CD4-positive, alpha-beta memory T cell (primary cell): ENCODE measurements at regions not wholly inside any gene's neighbourhood (a gene's known extent, or its start where the extent isn't known, plus 50 kb on each side); places are given as distances from the start of the nearest gene placed in this dataset.

Source experiments
- CTCF ChIA-PET: fragments of 350-600 bp; sonication (Branson Sonifier 250); formaldehyde crosslinking; loops from one replicate; lab custom pipeline; 2021; ENCODE audit warnings: inconsistent platforms; ENCODE audit not compliant: partially characterized antibody; lab: Charles Lee
- POLR2A ChIA-PET: fragments of 350-600 bp; sonication (Branson Sonifier 250); formaldehyde crosslinking; loops from one replicate; lab custom pipeline; 2021; ENCODE audit not compliant: partially characterized antibody; lab: Charles Lee
- DNase-seq, 5 donors: peaks; one replicate each; pipeline versions ENCODE4 v3.0.0 to v3.0.0-alpha.2; 2020 to 2022; ENCODE audit warnings: mixed read lengths in 1 of 5
- H3K27ac ChIP-seq: one replicate; pipeline ENCODE4 v1.7.0; 2013; ENCODE audit warnings: low read depth, low read length
- H3K27me3 ChIP-seq: 2 replicates; pipeline ENCODE4 v1.7.0; 2013; ENCODE audit warnings: mild to moderate bottlenecking, low read length, moderate library complexity; ENCODE audit not compliant: insufficient read depth
- H3K36me3 ChIP-seq: 2 replicates; pipeline ENCODE4 v1.7.0; 2013; ENCODE audit warnings: mild to moderate bottlenecking, low read length, moderate library complexity; ENCODE audit not compliant: insufficient read depth
- H3K4me1 ChIP-seq: 2 replicates; pipeline ENCODE4 v1.7.0; 2013; ENCODE audit warnings: mild to moderate bottlenecking, low read length, moderate library complexity; ENCODE audit not compliant: insufficient read depth
- H3K4me3 ChIP-seq, 2 donors: one replicate each; pipeline ENCODE4 v1.7.0; 2013; ENCODE audit warnings: low read length in 2 of 2, mild to moderate bottlenecking in 1 of 2
- H3K9me3 ChIP-seq, 2 donors: one replicate each; pipeline ENCODE4 v1.7.0; 2013; ENCODE audit warnings: low read length in 2 of 2, control low read depth in 1 of 2; ENCODE audit not compliant: control insufficient read depth in 1 of 2
- H3K27ac Mint-ChIP-seq, 7 donors: one replicate each; pipeline ENCODE4 v1.8.0; 2020 to 2021; ENCODE audit warnings: mixed read lengths in 7 of 7, mild to moderate bottlenecking in 6 of 7, inconsistent platforms in 3 of 7, moderate library complexity in 3 of 7
- H3K27me3 Mint-ChIP-seq, 2 donors: one replicate each; pipeline ENCODE4 v1.8.0; 2020 to 2021; ENCODE audit warnings: mixed read lengths in 2 of 2
- H3K36me3 Mint-ChIP-seq, 2 donors: one replicate each; pipeline ENCODE4 v1.8.0; 2020 to 2021; ENCODE audit warnings: mixed read lengths in 2 of 2, inconsistent platforms in 1 of 2, mild to moderate bottlenecking in 1 of 2
- H3K4me1 Mint-ChIP-seq, 4 donors: one replicate each; pipeline ENCODE4 v1.8.0; 2020 to 2021; ENCODE audit warnings: mixed read lengths in 4 of 4, mild to moderate bottlenecking in 1 of 4
- H3K4me3 Mint-ChIP-seq, 8 donors: one replicate each; pipeline ENCODE4 v1.8.0; 2020 to 2021; ENCODE audit warnings: mixed read lengths in 8 of 8, mild to moderate bottlenecking in 7 of 8, moderate library complexity in 6 of 8, inconsistent platforms in 3 of 8
- H3K9me3 Mint-ChIP-seq, 8 donors: one replicate each; pipeline ENCODE4 v1.8.0; 2020 to 2021; ENCODE audit warnings: mixed read lengths in 8 of 8, mild to moderate bottlenecking in 5 of 8, inconsistent platforms in 3 of 8, moderate library complexity in 1 of 8
- intact Hi-C: fragments of 100-400 bp; cut with micrococcal nuclease; formaldehyde crosslinking; loops from one replicate; pipeline ENCODE4 v1.15.1; 2023

DNA sequence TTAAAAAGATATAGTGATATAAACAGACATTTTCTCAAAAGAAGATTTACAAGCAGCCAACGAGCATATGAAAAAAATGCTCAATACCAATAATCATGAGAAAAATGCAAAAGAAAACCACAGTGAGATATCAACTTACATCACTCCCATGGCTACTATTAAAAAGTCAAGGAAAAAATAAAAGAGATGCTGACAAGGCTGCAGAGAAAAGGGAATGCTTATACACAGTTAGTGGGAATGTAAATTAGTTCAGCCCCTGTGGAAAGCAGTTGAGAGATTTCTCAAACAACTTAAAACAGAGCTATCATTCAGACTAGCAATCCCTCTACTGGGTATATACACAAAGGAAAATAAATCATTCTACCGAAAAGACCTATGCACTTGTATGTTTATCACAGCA, 97.1 kb upstream of the CARD18 start:
- no peaks in the 10 kb centered on the region for H3K4me1 ChIP-seq
- H3K4me3 Mint-ChIP-seq: no peak overlapping the region
- no peaks in the 10 kb centered on the region for H3K36me3 ChIP-seq
- no peak overlapping the region for H3K4me3 ChIP-seq
- H3K4me1 Mint-ChIP-seq: no peaks in the 10 kb centered on the region
- H3K27ac ChIP-seq: no peak overlapping the region
- no peaks in the 10 kb centered on the region for H3K27me3 ChIP-seq
- DNase-seq: no peak
- H3K27me3 Mint-ChIP-seq: peaks cover 0 to 2% of the 10 kb centered on the region in 2 donors
- intact Hi-C loops: no loop called here
- ChIA-PET POLR2A (no interaction called here), CTCF (no interaction called here)
- H3K9me3 Mint-ChIP-seq: peaks cover 0 to 6% (median 0%) of the 10 kb centered on the region in 8 donors
- no peak overlapping the region for H3K27ac Mint-ChIP-seq
- no peaks in the 10 kb centered on the region for H3K36me3 Mint-ChIP-seq
- no peaks in the 10 kb centered on the region for H3K9me3 ChIP-seq

DNA sequence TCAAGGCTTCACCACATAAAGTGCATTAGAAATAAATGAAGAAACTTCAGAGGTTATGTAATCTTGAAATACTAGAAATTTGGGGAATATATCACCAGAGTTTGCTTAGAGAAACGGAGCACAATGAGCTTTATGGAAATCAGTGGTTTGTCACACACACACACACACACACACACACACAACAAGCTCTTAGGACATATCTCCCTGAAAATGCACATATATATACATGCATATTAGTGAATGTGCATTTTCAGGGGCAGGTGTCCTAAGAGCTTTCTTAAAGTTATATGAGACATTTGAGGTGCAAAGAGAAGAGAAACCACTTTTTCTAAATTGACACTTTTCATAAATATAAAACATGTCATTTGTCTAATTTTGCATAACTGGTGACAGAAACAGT, 93.7 kb upstream of the CARD18 start:
- no peaks in the 10 kb centered on the region for H3K27me3 ChIP-seq
- H3K4me1 Mint-ChIP-seq: no peaks in the 10 kb centered on the region
- H3K4me3 ChIP-seq: no peak overlapping the region
- H3K36me3 ChIP-seq: no peaks in the 10 kb centered on the region
- no peak overlapping the region for H3K27ac ChIP-seq
- no peaks in the 10 kb centered on the region for H3K36me3 Mint-ChIP-seq
- peaks cover 0 to 4% (median 0%) of the 10 kb centered on the region in 8 donors for H3K9me3 Mint-ChIP-seq
- DNase-seq: no peak
- intact Hi-C loops: no loop called here
- H3K4me3 Mint-ChIP-seq: no peak overlapping the region
- ChIA-PET POLR2A (no interaction called here), CTCF (no interaction called here)
- no peak overlapping the region for H3K27ac Mint-ChIP-seq
- no peaks in the 10 kb centered on the region for H3K4me1 ChIP-seq
- H3K9me3 ChIP-seq: no peaks in the 10 kb centered on the region
- H3K27me3 Mint-ChIP-seq: peaks cover 0 to 2% of the 10 kb centered on the region in 2 donors

DNA sequence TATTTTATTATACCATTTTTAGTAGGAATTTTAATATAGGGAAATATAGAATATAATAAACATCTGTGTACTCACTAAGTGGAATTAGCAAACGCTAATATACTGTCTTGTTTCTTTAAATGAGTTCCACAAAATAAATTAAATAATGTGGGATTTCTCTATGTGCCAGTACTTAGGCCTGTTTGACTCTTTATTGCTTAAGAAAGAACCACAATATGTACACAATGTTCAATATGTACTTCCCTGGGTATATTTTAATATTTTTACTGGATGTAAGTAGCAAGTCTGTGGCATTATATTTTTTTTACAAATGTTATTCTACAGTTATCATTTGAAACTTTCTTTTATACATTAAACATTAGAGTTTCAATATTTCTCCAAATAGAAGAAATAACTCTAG, 92.5 kb upstream of the CARD18 start:
- ChIA-PET POLR2A (no interaction called here), CTCF (no interaction called here)
- H3K36me3 Mint-ChIP-seq: no peaks in the 10 kb centered on the region
- H3K4me3 Mint-ChIP-seq: no peak overlapping the region
- Histone ChIP-seq H3K9me3 (no peaks in the 10 kb centered on the region), H3K4me3 (no peak overlapping the region), H3K27ac (no peak overlapping the region), H3K27me3 (no peaks in the 10 kb centered on the region), H3K4me1 (no peaks in the 10 kb centered on the region), H3K36me3 (no peaks in the 10 kb centered on the region)
- H3K9me3 Mint-ChIP-seq: peaks cover 0 to 4% (median 0%) of the 10 kb centered on the region in 8 donors
- peaks cover 0 to 2% of the 10 kb centered on the region in 2 donors for H3K27me3 Mint-ChIP-seq
- DNase-seq: no peak
- intact Hi-C loops: no loop called here
- no peak overlapping the region for H3K27ac Mint-ChIP-seq
- H3K4me1 Mint-ChIP-seq: no peaks in the 10 kb centered on the region

- no peaks in the 10 kb centered on the region for H3K36me3 Mint-ChIP-seq
- no peaks in the 10 kb centered on the region for H3K4me1 Mint-ChIP-seq
- H3K36me3 ChIP-seq: no peaks in the 10 kb centered on the region
- no peaks in the 10 kb centered on the region for H3K9me3 ChIP-seq
- intact Hi-C loops: no loop called here
- H3K9me3 Mint-ChIP-seq: peaks cover 0 to 4% (median 0%) of the 10 kb centered on the region in 8 donors
- H3K4me1 ChIP-seq: no peaks in the 10 kb centered on the region
- no peak overlapping the region for H3K27ac ChIP-seq
- H3K27ac Mint-ChIP-seq: no peak overlapping the region
- CTCF ChIA-PET: no interaction called here
- no peak overlapping the region for H3K4me3 Mint-ChIP-seq
- DNase-seq: no peak
- H3K27me3 Mint-ChIP-seq: peaks cover 0 to 2% of the 10 kb centered on the region in 2 donors
- POLR2A ChIA-PET: no interaction called here
- no peaks in the 10 kb centered on the region for H3K27me3 ChIP-seq
- H3K4me3 ChIP-seq: no peak overlapping the region
Observed at GRCh38 chr11:105230586-105230985, 91.0 kb upstream of the CARD18 start.

DNA sequence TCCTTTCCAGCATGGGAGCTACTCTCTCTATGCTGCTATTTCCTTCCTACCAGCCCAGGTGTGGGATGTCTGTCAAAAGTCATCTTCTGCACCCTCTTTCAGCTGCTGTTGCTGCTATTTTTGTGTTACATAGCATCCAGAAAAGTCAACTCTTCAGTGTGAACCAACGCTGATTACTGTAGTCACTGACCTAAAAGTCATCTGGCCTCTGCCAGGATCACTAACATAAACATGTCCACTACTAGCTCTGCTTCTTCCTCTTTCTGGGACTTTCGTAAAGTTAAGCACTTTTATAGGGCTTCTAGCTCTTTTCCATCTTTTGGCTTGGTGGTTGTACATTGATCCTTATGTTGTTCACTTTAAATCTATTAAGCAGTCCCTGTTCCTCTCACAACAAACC, 90.2 kb upstream of the CARD18 start:
- POLR2A ChIA-PET: no interaction called here
- Histone ChIP-seq H3K27me3 (no peaks in the 10 kb centered on the region), H3K4me1 (no peaks in the 10 kb centered on the region), H3K36me3 (no peaks in the 10 kb centered on the region), H3K27ac (no peak overlapping the region), H3K4me3 (no peak overlapping the region), H3K9me3 (no peaks in the 10 kb centered on the region)
- H3K9me3 Mint-ChIP-seq: peaks cover 0 to 4% (median 0%) of the 10 kb centered on the region in 8 donors
- CTCF ChIA-PET: no interaction called here
- H3K36me3 Mint-ChIP-seq: no peaks in the 10 kb centered on the region
- intact Hi-C loops: no loop called here
- H3K4me1 Mint-ChIP-seq: no peaks in the 10 kb centered on the region
- no peak overlapping the region for H3K27ac Mint-ChIP-seq
- DNase-seq: no peak
- H3K27me3 Mint-ChIP-seq: peaks cover 0 to 4% of the 10 kb centered on the region in 2 donors
- no peak overlapping the region for H3K4me3 Mint-ChIP-seq

GRCh38 chr11:105229257-105229656, 89.7 kb upstream of the CARD18 start:
- intact Hi-C loops: no loop called here
- no peaks in the 10 kb centered on the region for H3K36me3 ChIP-seq
- no peak overlapping the region for H3K4me3 ChIP-seq
- Mint-ChIP-seq H3K4me1 (no peaks in the 10 kb centered on the region), H3K27ac (no peak overlapping the region), H3K4me3 (no peak overlapping the region), H3K9me3 (peaks cover 0 to 4% (median 0%) of the 10 kb centered on the region in 8 donors), H3K36me3 (no peaks in the 10 kb centered on the region), H3K27me3 (peaks cover 0 to 4% of the 10 kb centered on the region in 2 donors)
- no peak for DNase-seq
- no peaks in the 10 kb centered on the region for H3K9me3 ChIP-seq
- ChIA-PET CTCF (no interaction called here), POLR2A (no interaction called here)
- no peaks in the 10 kb centered on the region for H3K27me3 ChIP-seq
- H3K27ac ChIP-seq: no peak overlapping the region
- H3K4me1 ChIP-seq: no peaks in the 10 kb centered on the region

DNA sequence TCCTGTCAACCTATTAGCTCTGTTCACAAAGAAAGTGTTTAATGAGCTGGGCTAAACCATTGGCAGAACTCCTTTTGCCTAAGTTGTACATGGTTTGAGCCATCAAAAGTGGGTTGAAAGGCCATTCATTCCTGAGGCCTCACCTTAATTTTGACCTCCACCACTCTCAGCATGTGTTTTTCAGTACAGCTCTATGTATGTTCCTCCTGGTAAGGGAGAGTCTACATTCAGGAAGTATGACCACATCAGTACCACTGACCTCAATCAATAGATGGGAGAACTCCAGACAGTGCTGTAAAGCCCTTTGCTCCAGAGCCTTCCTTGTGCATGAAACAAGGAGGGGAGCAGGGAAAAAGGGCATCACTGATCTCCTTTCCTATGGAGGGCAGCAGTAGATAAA, 87.8 kb upstream of the CARD18 start:
- H3K4me1 Mint-ChIP-seq: no peaks in the 10 kb centered on the region
- no peaks in the 10 kb centered on the region for H3K27me3 ChIP-seq
- no peaks in the 10 kb centered on the region for H3K36me3 Mint-ChIP-seq
- no peaks in the 10 kb centered on the region for H3K9me3 ChIP-seq
- DNase-seq: no peak
- ChIA-PET CTCF (no interaction called here), POLR2A (no interaction called here)
- H3K36me3 ChIP-seq: no peaks in the 10 kb centered on the region
- peaks cover 0 to 4% of the 10 kb centered on the region in 2 donors for H3K27me3 Mint-ChIP-seq
- no peak overlapping the region for H3K27ac Mint-ChIP-seq
- H3K4me3 ChIP-seq: no peak overlapping the region
- H3K27ac ChIP-seq: no peak overlapping the region
- H3K4me1 ChIP-seq: no peaks in the 10 kb centered on the region
- intact Hi-C loops: no loop called here
- H3K4me3 Mint-ChIP-seq: no peak overlapping the region
- H3K9me3 Mint-ChIP-seq: peaks cover 0 to 4% (median 0%) of the 10 kb centered on the region in 8 donors

GRCh38 chr11:105226766-105227165, 87.2 kb upstream of the CARD18 start:
- ChIA-PET POLR2A (no interaction called here), CTCF (no interaction called here)
- no peaks in the 10 kb centered on the region for H3K4me1 ChIP-seq
- no peaks in the 10 kb centered on the region for H3K4me1 Mint-ChIP-seq
- intact Hi-C loops: no loop called here
- no peaks in the 10 kb centered on the region for H3K9me3 ChIP-seq
- no peak overlapping the region for H3K27ac Mint-ChIP-seq
- H3K36me3 ChIP-seq: no peaks in the 10 kb centered on the region
- no peak overlapping the region for H3K4me3 Mint-ChIP-seq
- DNase-seq: no peak
- no peaks in the 10 kb centered on the region for H3K27me3 ChIP-seq
- no peaks in the 10 kb centered on the region for H3K36me3 Mint-ChIP-seq
- no peak overlapping the region for H3K4me3 ChIP-seq
- no peak overlapping the region for H3K27ac ChIP-seq
- H3K27me3 Mint-ChIP-seq: peaks cover 0 to 4% of the 10 kb centered on the region in 2 donors
- peaks cover 0 to 4% (median 0%) of the 10 kb centered on the region in 8 donors for H3K9me3 Mint-ChIP-seq
